Heart right ventricle (tissue), 16 donors: ENCODE measurements at regions not wholly inside any gene's neighbourhood (a gene's known extent, or its start where the extent isn't known, plus 50 kb on each side); places are given as distances from the start of the nearest gene placed in this dataset.

Experiments
- ATAC-seq, 8 donors: fragments of 200-7000 bp; cut with Tn5 transposase; one replicate each; pipeline ENCODE4 v1.9.1; 2020; ENCODE audit warnings: mild to moderate bottlenecking in 8 of 8, moderate library complexity in 8 of 8, moderate number of reproducible peaks in 1 of 8
- DNase-seq, 2 donors: peaks; one replicate each; pipeline ENCODE4 v3.0.0-alpha.2; 2020
- H3K27ac ChIP-seq, 10 donors: fragments of 200-600 bp; sonication (generic) in 2 of 10; one replicate each; pipeline versions ENCODE4 v1.5.0 to v1.8.0; 2020 to 2022; ENCODE audit warnings: mild to moderate bottlenecking in 3 of 10
- H3K27me3 ChIP-seq, 7 donors: fragments of 200-600 bp; one replicate each; pipeline ENCODE4 v1.8.0; 2021 to 2022; ENCODE audit warnings: mild to moderate bottlenecking in 2 of 7
- H3K36me3 ChIP-seq, 9 donors: fragments of 200-600 bp; sonication (generic) in 1 of 9; one replicate each; pipeline versions ENCODE4 v1.5.0 to v1.8.0; 2020 to 2022; ENCODE audit warnings: mild to moderate bottlenecking in 2 of 9
- H3K4me1 ChIP-seq, 9 donors: fragments of 200-600 bp; sonication (generic) in 1 of 9; one replicate each; pipeline versions ENCODE4 v1.5.0 to v1.8.0; 2020 to 2022; ENCODE audit warnings: mild to moderate bottlenecking in 4 of 9
- H3K4me3 ChIP-seq, 10 donors: fragments of 200-600 bp; sonication (generic) in 2 of 10; one replicate each; pipeline versions ENCODE4 v1.5.0 to v1.8.0; 2020 to 2022; ENCODE audit warnings: mild to moderate bottlenecking in 7 of 10, moderate library complexity in 2 of 10
- H3K9me3 ChIP-seq, 11 donors: fragments of 200-600 bp in 10 of 11; sonication (generic) in 2 of 11; one replicate each; pipeline versions ENCODE4 v1.5.0 to v1.8.0; 2013 to 2022; ENCODE audit warnings: mild to moderate bottlenecking in 2 of 11, control low read depth in 1 of 11, moderate library complexity in 1 of 11
- CTCF ChIP-seq, 9 donors: fragments of 200-600 bp; sonication (generic) in 2 of 9; IDR thresholded peaks; one replicate each; pipeline versions ENCODE4 v1.5.0 to v1.8.0; 2021 to 2022; ENCODE audit warnings: antibody characterized with exemption in 9 of 9, mild to moderate bottlenecking in 5 of 9, moderate library complexity in 1 of 9
- whole genome bisulfite sequencing, 2 donors: extraction: QIAGEN DNeasy Blood & Tissue Kit; methylation state at CpG; one replicate each; pipeline ENCODE4 v1.1.7; 2013; ENCODE audit warnings: inconsistent platforms in 1 of 2; 5-methylcytosine and 5-hydroxymethylcytosine counted together
- intact Hi-C, 10 donors: fragments of 100-400 bp; cut with DNase I; formaldehyde crosslinking; loops; one replicate each; pipeline versions ENCODE4 v1.11.1 to v1.14.2; 2022
- donor health status: Arrhythmogenic right ventricular cardiomyopathy.
- donor health status: ischemic (EF 13 %, LVEDD 7.1; RV severe dilation, severe dysfunction).
- donor health status: healthy with polysubstance abuse.
- donor health status: DM: no; HTN: yes; CAD: no.
- donor health status: DM: no; HTN: no; CAD: no.
- donor health status: ischemic (EF 25% LVEDD 6.9; RV normal size, moderate dysfunction).
- donor health status: ischemic (EF 25% LVEDD 5.7; RV mildly dilated, moderate dysfunction).
- donor health status: healthy.
- donor health status: DM: yes; HTN: yes; CAD: no.
- donor health status: Ischemic cardiomyopathy.
- donor health status: ischemic (EF 35%, LVEDD 5.7; RV mildly dilated, moderate dysfunction).
- donor health status: nonischemic (EF 11% LVEDD 7.7; RV severe dilation, severe dysfunction).
- donor health status: DM: yes; HTN: yes; CAD: no.
- donor health status: PGD.
- donor health status: ischemic (EF 29% LVEDD 5.4; RV normal size, mild dysfunction).
- donor health status: nonischemic (EF 23%, LVEDD 6.1; RV moderate dilation, normal function).

- ATAC-seq = no peak
- H3K4me3 ChIP-seq = no peak overlapping the region
- no peak for DNase-seq
- WGBS, 2 donors = 51 to 58% methylated on average over 11 of the region's 11 CpGs
- H3K9me3 ChIP-seq = peaks cover 0 to 15% (median 0%) of the 10 kb centered on the region in 11 donors
- TF ChIP-seq CTCF (IDR thresholded peaks at IDR 0.05) = no peak
- no peaks in the 10 kb centered on the region for H3K4me1 ChIP-seq
- H3K27me3 ChIP-seq = no peaks in the 10 kb centered on the region
- intact Hi-C loops = no loop called here
- no peaks in the 10 kb centered on the region for H3K36me3 ChIP-seq
- no peak overlapping the region for H3K27ac ChIP-seq
Measured at GRCh38 chr6:91786474-91787184, 1199.8 kb upstream of the MAP3K7 start.

- Histone ChIP-seq H3K27ac (no peak overlapping the region), H3K9me3 (peaks cover 0 to 15% (median 0%) of the 10 kb centered on the region in 11 donors), H3K27me3 (no peaks in the 10 kb centered on the region), H3K36me3 (no peaks in the 10 kb centered on the region), H3K4me3 (no peak overlapping the region), H3K4me1 (no peaks in the 10 kb centered on the region)
- intact Hi-C loops = no loop called here
- no peak for TF ChIP-seq CTCF (IDR thresholded peaks at IDR 0.05)
- DNase-seq (peak in 1 of 2 donors; percentile 4), ATAC-seq (peak in 5 of 8 donors; percentile 27 to 81 (median 62))
- WGBS, 2 donors = 45 to 54% methylated on average over 2 of the region's 2 CpGs
Measured at GRCh38 chr6:91782802-91783201, 1195.9 kb upstream of the MAP3K7 start.

GRCh38 chr6:91781946-91782345 is 1195.1 kb upstream of the MAP3K7 start:
- ATAC-seq (peak in 5 of 8 donors; percentile 19 to 74 (median 38)), DNase-seq (peak in 1 of 2 donors; percentile 17)
- Histone ChIP-seq H3K27ac (no peak overlapping the region), H3K9me3 (peaks cover 0 to 17% (median 0%) of the 10 kb centered on the region in 11 donors), H3K4me1 (no peaks in the 10 kb centered on the region), H3K36me3 (no peaks in the 10 kb centered on the region), H3K4me3 (no peak overlapping the region), H3K27me3 (no peaks in the 10 kb centered on the region)
- no peak for TF ChIP-seq CTCF (IDR thresholded peaks at IDR 0.05)
- 48 to 51% methylated on average over 3 of the region's 3 CpGs for WGBS, 2 donors
- intact Hi-C loops = no loop called here

- no peaks in the 10 kb centered on the region for H3K4me1 ChIP-seq
- no peak overlapping the region for H3K27ac ChIP-seq
- WGBS, 2 donors = 88 to 90% methylated on average over 2 of the region's 2 CpGs
- no peak overlapping the region for H3K4me3 ChIP-seq
- intact Hi-C loops = no loop called here
- ATAC-seq (no peak), DNase-seq (no peak)
- TF ChIP-seq CTCF (IDR thresholded peaks at IDR 0.05) = no peak
- H3K27me3 ChIP-seq = no peaks in the 10 kb centered on the region
- no peaks in the 10 kb centered on the region for H3K36me3 ChIP-seq
- peaks cover 0 to 27% (median 5%) of the 10 kb centered on the region in 11 donors for H3K9me3 ChIP-seq
Measured at GRCh38 chr6:91780270-91780669, 1193.4 kb upstream of the MAP3K7 start.
